K562 (cell line): ENCODE measurements at regions not wholly inside any gene's neighbourhood (a gene's known extent, or its start where the extent isn't known, plus 50 kb on each side); places are given as distances from the start of the nearest gene placed in this dataset.

Source experiments
- EP300 ChIP-seq: IDR thresholded peaks from 2 replicates; pipeline ENCODE4 v1.6.1; 2012; ENCODE audit warnings: low read length, improper control_type of control experiment
- PHF8 ChIP-seq: fragments of 200-600 bp; sonication (generic); IDR thresholded peaks from 2 replicates; pipeline ENCODE4 v1.6.1; 2012; ENCODE audit warnings: mixed run types, mild to moderate bottlenecking, inconsistent platforms, low read length, moderate library complexity, borderline replicate concordance
- RAD21 ChIP-seq, 2 experiments: fragments of 250-450 bp in 1 of 2; fragments of 450-650 bp in 1 of 2; sonication (Bioruptor Pico) in 1 of 2; formaldehyde crosslinking in 1 of 2; IDR thresholded peaks in 1 of 2; conservative IDR thresholded peaks in 1 of 2; 2 replicates each; pipeline versions ENCODE4 v1.4.0 to v1.8.0; 2020 to 2022; ENCODE audit warnings: mild to moderate bottlenecking in 2 of 2, moderate library complexity in 1 of 2
- TEAD1 ChIP-seq, 2 experiments: fragments of 450-650 bp in 1 of 2; sonication (generic) in 1 of 2; formaldehyde crosslinking; IDR thresholded peaks; 2 replicates each; pipeline versions ENCODE4 v1.4.0 to v1.8.0; 2020 to 2022; ENCODE audit warnings: mild to moderate bottlenecking in 2 of 2, missing genetic modification reagents in 1 of 2
- TF ChIP-seq, protein P1 (sequence below): fragments of 450-650 bp; IDR thresholded peaks from one replicate; pipeline ENCODE4 v1.6.1; 2018; ENCODE audit warnings: mild to moderate bottlenecking, moderate library complexity; ENCODE audit not compliant: partially characterized antibody

DNA sequence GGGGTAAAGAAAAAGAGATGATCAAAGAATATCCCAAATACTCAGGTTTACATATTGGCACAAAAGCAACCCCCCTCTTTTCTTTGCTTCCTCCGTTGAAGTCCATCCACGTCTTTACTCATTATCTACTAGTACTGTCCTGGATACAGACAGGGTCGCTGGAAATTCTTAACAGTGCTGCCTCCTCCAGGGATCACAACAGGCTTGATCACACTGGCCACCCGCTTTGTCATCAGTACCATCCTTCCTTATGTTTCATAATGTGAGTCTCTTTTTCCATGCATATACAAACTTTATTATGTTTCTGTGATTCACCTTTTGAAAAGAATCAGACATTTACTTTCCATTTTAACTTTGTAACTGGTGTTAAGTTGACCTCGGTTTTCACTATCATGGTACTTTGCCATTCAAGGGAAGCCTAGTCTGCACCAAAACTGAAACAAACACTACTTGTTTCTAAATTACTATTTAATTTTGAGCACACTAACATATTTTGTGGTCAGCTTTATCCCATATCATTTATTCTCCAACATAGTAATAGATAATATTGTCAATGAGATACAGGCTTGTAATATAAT, 387.5 kb upstream of the PPP1R2C start:
- TF ChIP-seq, protein P1, sequence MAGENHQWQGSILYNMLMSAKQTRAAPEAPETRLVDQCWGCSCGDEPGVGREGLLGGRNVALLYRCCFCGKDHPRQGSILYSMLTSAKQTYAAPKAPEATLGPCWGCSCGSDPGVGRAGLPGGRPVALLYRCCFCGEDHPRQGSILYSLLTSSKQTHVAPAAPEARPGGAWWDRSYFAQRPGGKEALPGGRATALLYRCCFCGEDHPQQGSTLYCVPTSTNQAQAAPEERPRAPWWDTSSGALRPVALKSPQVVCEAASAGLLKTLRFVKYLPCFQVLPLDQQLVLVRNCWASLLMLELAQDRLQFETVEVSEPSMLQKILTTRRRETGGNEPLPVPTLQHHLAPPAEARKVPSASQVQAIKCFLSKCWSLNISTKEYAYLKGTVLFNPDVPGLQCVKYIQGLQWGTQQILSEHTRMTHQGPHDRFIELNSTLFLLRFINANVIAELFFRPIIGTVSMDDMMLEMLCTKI = no peak
- TF ChIP-seq PHF8 (no peak), EP300 (no peak), TEAD1 (CRISPR knock-in tag; IDR thresholded peaks at IDR 0.05) (no peak), RAD21 (CRISPR knock-in tag; conservative IDR thresholded peaks at IDR 0.05 in 1 of 2, IDR thresholded peaks at IDR 0.05 in 1 of 2) (no peak)
